ENCODE measurements at regions not wholly inside any gene's neighbourhood (a gene's known extent, or its start where the extent isn't known, plus 50 kb on each side); places are given as distances from the start of the nearest gene placed in this dataset.
"Not testable (repeated sequence)": the region's sequence is repeated elsewhere in the genome, so short reads cannot be mapped to it uniquely, and the experiment has no call there.

DNA sequence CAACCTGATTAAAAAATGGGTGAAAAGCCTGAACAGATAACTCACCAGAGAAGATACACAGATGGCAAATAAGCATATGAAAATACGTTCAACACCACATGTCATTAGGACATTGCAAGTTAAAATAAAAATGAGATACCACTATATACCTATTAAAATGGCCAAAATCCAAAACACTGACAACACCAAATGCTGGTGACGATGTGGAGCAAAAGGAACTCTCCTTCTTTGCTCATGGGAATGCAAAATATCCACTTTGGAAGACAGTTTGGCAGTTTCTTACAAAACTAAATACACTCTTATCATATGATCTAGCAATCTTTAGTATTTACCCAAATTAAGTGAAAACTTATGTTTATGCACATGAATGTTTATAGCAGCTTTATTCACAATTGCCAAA lies 100.5 kb upstream of the ARID1B start:
- Histone ChIP-seq H3K9me3 (replicated peaks; ENCODE audit: insufficient read depth, low read length) (no peaks in the 10 kb centered on the region), H2AFZ (ENCODE audit: low read length) (no peak overlapping the region), H3K4me1 (ENCODE audit: low read length) (no peaks in the 10 kb centered on the region), H3K79me2 (ENCODE audit: low read length) (no peaks in the 10 kb centered on the region), H4K20me1 (ENCODE audit: insufficient read depth, low read length) (no peaks in the 10 kb centered on the region), H3K9ac (ENCODE audit: low read length) (no peak overlapping the region), H3F3A (ENCODE audit: insufficient read depth, low read length) (no peaks in the 10 kb centered on the region), H3K9me2 (replicated peaks; ENCODE audit: insufficient read depth, low read length) (no peaks in the 10 kb centered on the region), H3K27me3 (replicated peaks; ENCODE audit: insufficient read depth, low read length) (no peaks in the 10 kb centered on the region), H3K36me3 (replicated peaks; ENCODE audit: insufficient read depth, low read length) (no peaks in the 10 kb centered on the region), H3K4me2 (ENCODE audit: low read depth, low read length) (no peak overlapping the region), H3K27ac (ENCODE audit: low read length) (no peak overlapping the region), H3K4me3 (ENCODE audit: low read length) (no peak overlapping the region)
- no peak for DNase-seq
- TF ChIP-seq, protein P1, sequence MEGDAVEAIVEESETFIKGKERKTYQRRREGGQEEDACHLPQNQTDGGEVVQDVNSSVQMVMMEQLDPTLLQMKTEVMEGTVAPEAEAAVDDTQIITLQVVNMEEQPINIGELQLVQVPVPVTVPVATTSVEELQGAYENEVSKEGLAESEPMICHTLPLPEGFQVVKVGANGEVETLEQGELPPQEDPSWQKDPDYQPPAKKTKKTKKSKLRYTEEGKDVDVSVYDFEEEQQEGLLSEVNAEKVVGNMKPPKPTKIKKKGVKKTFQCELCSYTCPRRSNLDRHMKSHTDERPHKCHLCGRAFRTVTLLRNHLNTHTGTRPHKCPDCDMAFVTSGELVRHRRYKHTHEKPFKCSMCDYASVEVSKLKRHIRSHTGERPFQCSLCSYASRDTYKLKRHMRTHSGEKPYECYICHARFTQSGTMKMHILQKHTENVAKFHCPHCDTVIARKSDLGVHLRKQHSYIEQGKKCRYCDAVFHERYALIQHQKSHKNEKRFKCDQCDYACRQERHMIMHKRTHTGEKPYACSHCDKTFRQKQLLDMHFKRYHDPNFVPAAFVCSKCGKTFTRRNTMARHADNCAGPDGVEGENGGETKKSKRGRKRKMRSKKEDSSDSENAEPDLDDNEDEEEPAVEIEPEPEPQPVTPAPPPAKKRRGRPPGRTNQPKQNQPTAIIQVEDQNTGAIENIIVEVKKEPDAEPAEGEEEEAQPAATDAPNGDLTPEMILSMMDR (IDR thresholded peaks at IDR 0.05; ENCODE audit: low read length): no peak
- TF ChIP-seq EZH2 (optimal IDR thresholded peaks at IDR 0.05; ENCODE audit: low read depth, low read length) (no peak), EZH2phosphoT487 (IDR thresholded peaks at IDR 0.05; ENCODE audit: low read length) (no peak)

DNA sequence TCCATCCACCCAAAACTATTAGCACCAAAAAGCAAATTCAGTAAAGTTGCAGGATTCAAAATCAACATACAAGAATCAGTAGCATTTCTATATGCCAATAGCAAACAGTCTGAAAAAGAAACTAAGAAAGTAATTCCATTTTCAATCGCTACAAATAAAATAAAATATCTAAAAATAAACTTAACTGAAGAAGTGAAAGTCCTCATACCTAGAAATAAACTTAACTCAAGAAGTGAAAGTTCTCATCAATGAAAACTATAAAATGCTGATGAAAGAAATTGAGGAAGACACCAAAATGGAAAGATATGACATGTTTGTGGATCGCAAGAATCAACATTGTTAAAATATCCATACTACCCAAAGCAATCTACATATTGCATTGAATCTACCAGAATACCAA lies 103.0 kb upstream of the ARID1B start:
- no peak overlapping the region for H3K4me3 ChIP-seq (ENCODE audit: low read length)
- H4K20me1 ChIP-seq (ENCODE audit: insufficient read depth, low read length): no peaks in the 10 kb centered on the region
- H3K9me2 ChIP-seq (replicated peaks; ENCODE audit: insufficient read depth, low read length): no peaks in the 10 kb centered on the region
- no peak overlapping the region for H2AFZ ChIP-seq (ENCODE audit: low read length)
- no peaks in the 10 kb centered on the region for H3K4me1 ChIP-seq (ENCODE audit: low read length)
- DNase-seq: no peak
- H3K9ac ChIP-seq (ENCODE audit: low read length): no peak overlapping the region
- TF ChIP-seq EZH2phosphoT487 (IDR thresholded peaks at IDR 0.05; ENCODE audit: low read length): no peak
- no peak for TF ChIP-seq EZH2 (optimal IDR thresholded peaks at IDR 0.05; ENCODE audit: low read depth, low read length)
- TF ChIP-seq, protein P1 (IDR thresholded peaks at IDR 0.05; ENCODE audit: low read length): no peak
- no peaks in the 10 kb centered on the region for H3K79me2 ChIP-seq (ENCODE audit: low read length)
- H3K27ac ChIP-seq (ENCODE audit: low read length): no peak overlapping the region
- H3K27me3 ChIP-seq (replicated peaks; ENCODE audit: insufficient read depth, low read length): no peaks in the 10 kb centered on the region
- no peaks in the 10 kb centered on the region for H3F3A ChIP-seq (ENCODE audit: insufficient read depth, low read length)
- H3K9me3 ChIP-seq (replicated peaks; ENCODE audit: insufficient read depth, low read length): no peaks in the 10 kb centered on the region
- no peaks in the 10 kb centered on the region for H3K36me3 ChIP-seq (replicated peaks; ENCODE audit: insufficient read depth, low read length)
- no peak overlapping the region for H3K4me2 ChIP-seq (ENCODE audit: low read depth, low read length)

DNA sequence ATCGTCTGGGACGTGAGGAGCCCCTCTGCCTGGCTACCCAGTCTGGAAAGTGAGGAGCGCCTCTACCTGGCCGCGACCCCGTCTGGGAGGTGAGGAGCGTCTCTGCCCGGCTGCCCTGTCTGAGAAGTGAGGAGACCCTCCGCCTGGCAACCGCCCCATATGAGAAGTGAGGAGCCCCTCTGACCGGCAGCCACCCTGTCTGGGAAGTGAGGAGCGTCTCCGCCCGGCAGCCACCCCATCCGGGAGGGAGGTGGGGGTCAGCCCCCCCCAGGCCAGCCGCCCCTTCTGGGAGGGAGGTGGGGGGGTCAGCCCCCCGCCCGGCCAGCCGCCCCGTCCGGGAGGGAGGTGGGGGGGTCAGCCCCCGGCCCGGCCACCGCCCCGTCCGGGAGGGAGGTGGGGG lies 107.1 kb upstream of the ARID1B start:
- DNase-seq; H3K9me3 ChIP-seq (replicated peaks; ENCODE audit: insufficient read depth, low read length): not testable (repeated sequence)

DNA sequence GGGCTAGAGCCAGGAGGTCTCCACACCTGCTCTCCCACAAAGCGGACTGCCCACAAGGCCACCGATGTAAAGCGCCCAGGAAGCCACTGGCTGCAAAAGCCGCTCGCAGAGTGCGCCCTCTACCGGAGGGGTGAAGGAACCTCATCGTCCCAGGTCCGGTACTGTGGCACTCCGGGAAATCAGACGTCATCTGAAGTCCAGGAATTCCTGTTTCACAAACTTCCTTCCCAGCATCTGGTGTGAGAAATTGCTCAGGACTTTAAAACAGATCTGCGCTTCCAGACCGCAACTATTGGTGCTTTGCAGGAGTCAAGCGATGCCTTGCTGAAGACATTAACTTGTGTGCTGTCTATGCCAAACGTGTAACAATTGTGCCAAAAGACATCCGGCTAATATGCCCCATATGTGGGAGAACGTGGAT lies 115.1 kb upstream of the ARID1B start:
- H2AFZ ChIP-seq (ENCODE audit: low read length): no peak overlapping the region
- H3K36me3 ChIP-seq (replicated peaks; ENCODE audit: insufficient read depth, low read length): no peaks in the 10 kb centered on the region
- H3K4me2 ChIP-seq (ENCODE audit: low read depth, low read length): no peak overlapping the region
- no peaks in the 10 kb centered on the region for H3K9me3 ChIP-seq (replicated peaks; ENCODE audit: insufficient read depth, low read length)
- H3K4me3 ChIP-seq (ENCODE audit: low read length): no peak overlapping the region
- no peaks in the 10 kb centered on the region for H3K9me2 ChIP-seq (replicated peaks; ENCODE audit: insufficient read depth, low read length)
- H3K79me2 ChIP-seq (ENCODE audit: low read length): no peaks in the 10 kb centered on the region
- no peaks in the 10 kb centered on the region for H3F3A ChIP-seq (ENCODE audit: insufficient read depth, low read length)
- H3K27me3 ChIP-seq (replicated peaks; ENCODE audit: insufficient read depth, low read length): no peaks in the 10 kb centered on the region
- TF ChIP-seq EZH2 (optimal IDR thresholded peaks at IDR 0.05; ENCODE audit: low read depth, low read length) (no peak), EZH2phosphoT487 (IDR thresholded peaks at IDR 0.05; ENCODE audit: low read length) (no peak)
- TF ChIP-seq, protein P1 (IDR thresholded peaks at IDR 0.05; ENCODE audit: low read length): no peak
- DNase-seq: no peak
- H3K9ac ChIP-seq (ENCODE audit: low read length): no peak overlapping the region
- no peaks in the 10 kb centered on the region for H3K4me1 ChIP-seq (ENCODE audit: low read length)
- H4K20me1 ChIP-seq (ENCODE audit: insufficient read depth, low read length): no peaks in the 10 kb centered on the region
- H3K27ac ChIP-seq (ENCODE audit: low read length): no peak overlapping the region

More for the DNA sequence above, 107.1 kb upstream of the ARID1B start:
- not testable (repeated sequence) for H3K9ac ChIP-seq (ENCODE audit: low read length); H4K20me1 ChIP-seq (ENCODE audit: insufficient read depth, low read length); H3K4me1 ChIP-seq (ENCODE audit: low read length); H3K4me3 ChIP-seq (ENCODE audit: low read length); H3K27me3 ChIP-seq (replicated peaks; ENCODE audit: insufficient read depth, low read length); H2AFZ ChIP-seq (ENCODE audit: low read length); H3K79me2 ChIP-seq (ENCODE audit: low read length); H3K27ac ChIP-seq (ENCODE audit: low read length); H3K9me2 ChIP-seq (replicated peaks; ENCODE audit: insufficient read depth, low read length); H3F3A ChIP-seq (ENCODE audit: insufficient read depth, low read length); H3K36me3 ChIP-seq (replicated peaks; ENCODE audit: insufficient read depth, low read length); H3K4me2 ChIP-seq (ENCODE audit: low read depth, low read length)
